A549 (cell line): ENCODE measurements at regions not wholly inside any gene's neighbourhood (a gene's known extent, or its start where the extent isn't known, plus 50 kb on each side); places are given as distances from the start of the nearest gene placed in this dataset.

Source experiments
- BHLHE40 ChIP-seq: IDR thresholded peaks from 2 replicates; pipeline ENCODE4 v1.6.1; 2012; ENCODE audit warnings: low read depth, low read length, inconsistent platforms
- CEBPB ChIP-seq, 2 experiments: fragments of >200 bp in 1 of 2; sonication (Bioruptor Twin) in 1 of 2; formaldehyde crosslinking in 1 of 2; IDR thresholded peaks; 2 replicates each; pipeline ENCODE4 v1.6.1; 2012 to 2016
- CHD4 ChIP-seq: fragments of 200-600 bp; sonication (generic); IDR thresholded peaks from 2 replicates; pipeline ENCODE4 v1.6.1; 2016; ENCODE audit warnings: antibody characterized with exemption, mild to moderate bottlenecking, borderline replicate concordance
- CTCF ChIP-seq: fragments of >200 bp; sonication (Bioruptor Twin); formaldehyde crosslinking; IDR thresholded peaks from 3 replicates; pipeline ENCODE4 v1.5.1; 2016
- MAZ ChIP-seq: fragments of 150-350 bp; IDR thresholded peaks from 2 replicates; pipeline ENCODE4 v1.6.1; 2014; ENCODE audit warnings: antibody characterized with exemption, low read depth, low read length, borderline replicate concordance
- MYC ChIP-seq: IDR thresholded peaks from 2 replicates; pipeline ENCODE4 v1.6.1; 2012; ENCODE audit warnings: mild to moderate bottlenecking, inconsistent platforms, low read length, improper control_type of control experiment, borderline replicate concordance
- POLR2A ChIP-seq: IDR thresholded peaks from 2 replicates; pipeline ENCODE4 v1.6.1; 2012; ENCODE audit warnings: mild to moderate bottlenecking, low read length
- RNF2 ChIP-seq: fragments of 200-600 bp; sonication (generic); IDR thresholded peaks from 2 replicates; pipeline ENCODE4 v1.6.1; 2016; ENCODE audit warnings: low read depth, mild to moderate bottlenecking, antibody characterized with exemption, moderate library complexity, borderline replicate concordance
- USF2 ChIP-seq: fragments of 450-650 bp; IDR thresholded peaks from 2 replicates; pipeline ENCODE4 v1.6.1; 2014; ENCODE audit warnings: antibody characterized with exemption

GRCh38 chr20:48321271-48321670 is 506.5 kb downstream of the PREX1 start:
- TF ChIP-seq CEBPB (IDR thresholded peaks at IDR 0.05), result no peak
- no peak for TF ChIP-seq POLR2A
- TF ChIP-seq CTCF, result no peak
- TF ChIP-seq MYC, result no peak
- TF ChIP-seq RNF2, result no peak
- no peak for TF ChIP-seq CHD4
- no peak for TF ChIP-seq MAZ
- TF ChIP-seq BHLHE40, result no peak
- no peak for TF ChIP-seq USF2
